GM12878 (cell line): ENCODE measurements at regions not wholly inside any gene's neighbourhood (a gene's known extent, or its start where the extent isn't known, plus 50 kb on each side); places are given as distances from the start of the nearest gene placed in this dataset.

ENCODE experiments used
- ATAC-seq: fragments of 200-7000 bp; cut with Tn5 transposase; 3 replicates; pipeline ENCODE4 v1.9.1; 2020; ENCODE audit warnings: mild to moderate bottlenecking, moderate library complexity
- BruUV-seq: library from RNA; stranded (reverse); fragments of 400-500 nt; replicated peaks from 2 replicates; lab custom pipeline; 2021; lab: Mats Ljungman, UMichigan
- CTCF ChIA-PET: fragments of 300-600 bp; sonication (Branson Sonifier 250); formaldehyde crosslinking; extraction: SDS; loops from one replicate; lab custom pipeline; 2021; ENCODE audit warnings: inconsistent platforms; lab: Yijun Ruan, JAX
- POLR2A ChIA-PET: fragments of 350-600 bp; formaldehyde crosslinking; extraction: SDS; loops from one replicate; lab custom pipeline; 2021; ENCODE audit warnings: inconsistent platforms; lab: Charles Lee
- RAD21 ChIA-PET: fragments of 300-600 bp; sonication (Branson Sonifier 250); formaldehyde crosslinking; loops from one replicate; lab custom pipeline; 2023; ENCODE audit warnings: antibody characterized with exemption; ENCODE audit not compliant: unreplicated experiment; lab: Charles Lee
- SMC1A ChIA-PET: fragments of 300-600 bp; sonication (Branson Sonifier 250); formaldehyde crosslinking; loops from one replicate; lab custom pipeline; 2023; ENCODE audit not compliant: unreplicated experiment, uncharacterized antibody; lab: Charles Lee
- DNase-seq: peaks from one replicate; pipeline ENCODE4 v3.0.0-alpha.2; 2011; ENCODE audit warnings: low read depth, low spot score
- FAIRE-seq: peaks from 3 replicates; lab custom pipeline; 2011; peaks lifted over from hg19 to GRCh38; lab: Jason Lieb, UNC
- H2AFZ ChIP-seq: 2 replicates; pipeline ENCODE4 v1.6.0; 2011; ENCODE audit warnings: low read depth, low read length, control low read depth; ENCODE audit not compliant: control insufficient read depth
- H3K27ac ChIP-seq: 2 replicates; pipeline ENCODE4 v1.5.1; 2011; ENCODE audit warnings: control low read depth; ENCODE audit not compliant: control insufficient read depth, insufficient read depth
- H3K27me3 ChIP-seq, 2 experiments: replicated peaks in 1 of 2; 2 replicates each; pipeline versions ENCODE4 v1.6.0 to v1.6.1; 2011; ENCODE audit warnings: low read length in 1 of 2; ENCODE audit not compliant: control insufficient read depth in 2 of 2, insufficient read depth in 2 of 2
- H3K36me3 ChIP-seq, 2 experiments: 2 replicates each; pipeline ENCODE4 v1.5.1; 2011; ENCODE audit warnings: low read length in 1 of 2; ENCODE audit not compliant: control insufficient read depth in 2 of 2, insufficient read depth in 2 of 2
- H3K4me1 ChIP-seq: 2 replicates; pipeline ENCODE4 v1.6.1; 2011; ENCODE audit warnings: mild to moderate bottlenecking, low read length, moderate library complexity, mixed read lengths; ENCODE audit not compliant: control insufficient read depth, insufficient read depth
- H3K4me2 ChIP-seq: 2 replicates; pipeline ENCODE4 v1.6.0; 2011; ENCODE audit warnings: control low read depth; ENCODE audit not compliant: control insufficient read depth, insufficient read depth
- H3K4me3 ChIP-seq: fragments of 200-600 bp; sonication (generic); 2 replicates; pipeline ENCODE4 v1.5.1; 2016
- H3K79me2 ChIP-seq: 2 replicates; pipeline ENCODE4 v1.6.0; 2011; ENCODE audit warnings: low read length; ENCODE audit not compliant: control insufficient read depth, insufficient read depth
- H3K9ac ChIP-seq: 2 replicates; pipeline ENCODE4 v1.8.0; 2011; ENCODE audit warnings: low read length, control low read depth, mixed read lengths; ENCODE audit not compliant: control insufficient read depth, insufficient read depth
- H3K9me3 ChIP-seq: replicated peaks from 3 replicates; pipeline ENCODE4 v1.5.1; 2011; ENCODE audit warnings: mild to moderate bottlenecking, low read length; ENCODE audit not compliant: control insufficient read depth, insufficient read depth
- H4K20me1 ChIP-seq: 2 replicates; pipeline ENCODE4 v1.6.0; 2011; ENCODE audit not compliant: control insufficient read depth, insufficient read depth
- BCL11A ChIP-seq: IDR thresholded peaks from 2 replicates; pipeline ENCODE4 v1.6.1; 2011; ENCODE audit warnings: low read depth, low read length
- BMI1 ChIP-seq: fragments of 450-650 bp; IDR thresholded peaks from 2 replicates; pipeline ENCODE4 v1.6.1; 2016; ENCODE audit warnings: mild to moderate bottlenecking, moderate library complexity, borderline replicate concordance
- CBX3 ChIP-seq: fragments of 200-600 bp; sonication (generic); IDR thresholded peaks from 2 replicates; pipeline ENCODE4 v1.6.1; 2016; ENCODE audit warnings: low read depth, borderline replicate concordance
- EGR1 ChIP-seq, 2 experiments: IDR thresholded peaks; 1 replicate in 1 of 2; 2 replicates in 1 of 2; pipeline ENCODE4 v1.6.1; 2011 to 2012; ENCODE audit warnings: low read depth in 2 of 2, low read length in 2 of 2, borderline replicate concordance in 1 of 2, mild to moderate bottlenecking in 1 of 2, moderate library complexity in 1 of 2
- MTA2 ChIP-seq: fragments of 450-650 bp; IDR thresholded peaks from 2 replicates; pipeline ENCODE4 v1.6.1; 2016; ENCODE audit warnings: low read depth, mild to moderate bottlenecking, moderate library complexity
- NBN ChIP-seq: fragments of 450-650 bp; IDR thresholded peaks from 2 replicates; pipeline ENCODE4 v1.6.1; 2016
- NRF1 ChIP-seq: conservative IDR thresholded peaks from 2 replicates; pipeline ENCODE4 v1.6.1; 2011; ENCODE audit warnings: mild to moderate bottlenecking, low read depth, low read length, improper control_type of control experiment
- RAD51 ChIP-seq: fragments of 450-650 bp; IDR thresholded peaks from 2 replicates; pipeline ENCODE4 v1.6.1; 2016; ENCODE audit warnings: moderate library complexity, mild to moderate bottlenecking, inconsistent platforms
- RELB ChIP-seq: fragments of 450-650 bp; IDR thresholded peaks from 2 replicates; pipeline ENCODE4 v1.6.1; 2017; ENCODE audit warnings: low read depth, mild to moderate bottlenecking, moderate library complexity
- SREBF2 ChIP-seq: IDR thresholded peaks from 2 replicates; pipeline ENCODE4 v1.6.1; 2012; ENCODE audit warnings: mild to moderate bottlenecking, low read length
- TCF12 ChIP-seq: IDR thresholded peaks from 2 replicates; pipeline ENCODE4 v1.6.1; 2011; ENCODE audit warnings: low read depth, mild to moderate bottlenecking, low read length
- ZNF24 ChIP-seq: fragments of 450-650 bp; IDR thresholded peaks from 2 replicates; pipeline ENCODE4 v1.6.1; 2017; ENCODE audit warnings: antibody characterized with exemption, mild to moderate bottlenecking
- WGBS: methylation state at CpG from one replicate; pipeline ENCODE4 v1.1.6; 2016; ENCODE audit warnings: low lambda C conversion rate; ENCODE audit not compliant: insufficient replicate concordance, insufficient coverage; ENCODE audit errors: missing lambda C conversion rate; 5-methylcytosine and 5-hydroxymethylcytosine counted together
- in situ Hi-C: fragments of 300-500 bp; cut with MboI; formaldehyde crosslinking; loops from 9 replicates; pipeline ENCODE4 v1.14.3; 2018; ENCODE audit warnings: mixed read lengths
- intact Hi-C: fragments of 100-400 bp; cut with micrococcal nuclease; formaldehyde crosslinking; loops from one replicate; pipeline ENCODE4 v1.14.2; 2022; ENCODE audit not compliant: unreplicated experiment
- TF ChIP-seq, protein P1 (sequence below): fragments of 450-650 bp; IDR thresholded peaks from 2 replicates; pipeline ENCODE4 v1.6.1; 2017; ENCODE audit warnings: mild to moderate bottlenecking
- TF ChIP-seq, protein P2 (sequence below): fragments of 450-650 bp; conservative IDR thresholded peaks from 2 replicates; pipeline ENCODE4 v1.6.1; 2017; ENCODE audit warnings: mild to moderate bottlenecking, moderate library complexity

GRCh38 chr5:2353871-2354440, 397.5 kb downstream of the IRX2 start:
- Histone ChIP-seq H3K27me3 (no peaks in the 10 kb centered on the region), H3K9me3 (no peaks in the 10 kb centered on the region; the same call in 2 of the 3 replicates), H4K20me1 (no peaks in the 10 kb centered on the region), H3K27ac (no peak overlapping the region), H3K9ac (no peak overlapping the region), H3K4me1 (no peaks in the 10 kb centered on the region), H2AFZ (no peak overlapping the region), H3K79me2 (no peaks in the 10 kb centered on the region), H3K4me2 (no peak overlapping the region), H3K4me3 (no peak overlapping the region), H3K36me3 (no peaks in the 10 kb centered on the region)
- WGBS: 17% methylated on average over 10 of the region's 10 CpGs
- ChIA-PET POLR2A (no interaction called here), CTCF (no interaction called here), RAD21 (no interaction called here), SMC1A (no interaction called here)
- no TSS peak for BruUV-seq
- intact Hi-C loops: no loop called here
- no peak for FAIRE-seq
- TF ChIP-seq RAD51 (no peak), NBN (no peak), MTA2 (no peak), RELB (no peak), ZNF24 (no peak), SREBF2 (no peak), NRF1 (no peak), EGR1 (IDR thresholded peaks at IDR 0.05; ENCODE audit: borderline replicate concordance in 1 of 2, low read depth in 2 of 2, low read length in 2 of 2) (no peak), TCF12 (no peak), BMI1 (no peak), CBX3 (no peak), BCL11A (no peak)
- TF ChIP-seq, protein P1, sequence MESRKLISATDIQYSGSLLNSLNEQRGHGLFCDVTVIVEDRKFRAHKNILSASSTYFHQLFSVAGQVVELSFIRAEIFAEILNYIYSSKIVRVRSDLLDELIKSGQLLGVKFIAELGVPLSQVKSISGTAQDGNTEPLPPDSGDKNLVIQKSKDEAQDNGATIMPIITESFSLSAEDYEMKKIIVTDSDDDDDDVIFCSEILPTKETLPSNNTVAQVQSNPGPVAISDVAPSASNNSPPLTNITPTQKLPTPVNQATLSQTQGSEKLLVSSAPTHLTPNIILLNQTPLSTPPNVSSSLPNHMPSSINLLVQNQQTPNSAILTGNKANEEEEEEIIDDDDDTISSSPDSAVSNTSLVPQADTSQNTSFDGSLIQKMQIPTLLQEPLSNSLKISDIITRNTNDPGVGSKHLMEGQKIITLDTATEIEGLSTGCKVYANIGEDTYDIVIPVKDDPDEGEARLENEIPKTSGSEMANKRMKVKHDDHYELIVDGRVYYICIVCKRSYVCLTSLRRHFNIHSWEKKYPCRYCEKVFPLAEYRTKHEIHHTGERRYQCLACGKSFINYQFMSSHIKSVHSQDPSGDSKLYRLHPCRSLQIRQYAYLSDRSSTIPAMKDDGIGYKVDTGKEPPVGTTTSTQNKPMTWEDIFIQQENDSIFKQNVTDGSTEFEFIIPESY: no peak
- TF ChIP-seq, protein P2, sequence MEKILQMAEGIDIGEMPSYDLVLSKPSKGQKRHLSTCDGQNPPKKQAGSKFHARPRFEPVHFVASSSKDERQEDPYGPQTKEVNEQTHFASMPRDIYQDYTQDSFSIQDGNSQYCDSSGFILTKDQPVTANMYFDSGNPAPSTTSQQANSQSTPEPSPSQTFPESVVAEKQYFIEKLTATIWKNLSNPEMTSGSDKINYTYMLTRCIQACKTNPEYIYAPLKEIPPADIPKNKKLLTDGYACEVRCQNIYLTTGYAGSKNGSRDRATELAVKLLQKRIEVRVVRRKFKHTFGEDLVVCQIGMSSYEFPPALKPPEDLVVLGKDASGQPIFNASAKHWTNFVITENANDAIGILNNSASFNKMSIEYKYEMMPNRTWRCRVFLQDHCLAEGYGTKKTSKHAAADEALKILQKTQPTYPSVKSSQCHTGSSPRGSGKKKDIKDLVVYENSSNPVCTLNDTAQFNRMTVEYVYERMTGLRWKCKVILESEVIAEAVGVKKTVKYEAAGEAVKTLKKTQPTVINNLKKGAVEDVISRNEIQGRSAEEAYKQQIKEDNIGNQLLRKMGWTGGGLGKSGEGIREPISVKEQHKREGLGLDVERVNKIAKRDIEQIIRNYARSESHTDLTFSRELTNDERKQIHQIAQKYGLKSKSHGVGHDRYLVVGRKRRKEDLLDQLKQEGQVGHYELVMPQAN: no peak
- in situ Hi-C loops: no loop called here
- no peak for ATAC-seq
- DNase-seq: no peak
